Activated gamma-delta T cell (primary cell): ENCODE measurements at regions not wholly inside any gene's neighbourhood (a gene's known extent, or its start where the extent isn't known, plus 50 kb on each side); places are given as distances from the start of the nearest gene placed in this dataset.

Experiments used
- DNase-seq: peaks from one replicate; lab custom pipeline; 2025; lab: John Stamatoyannopoulos, UW

DNA sequence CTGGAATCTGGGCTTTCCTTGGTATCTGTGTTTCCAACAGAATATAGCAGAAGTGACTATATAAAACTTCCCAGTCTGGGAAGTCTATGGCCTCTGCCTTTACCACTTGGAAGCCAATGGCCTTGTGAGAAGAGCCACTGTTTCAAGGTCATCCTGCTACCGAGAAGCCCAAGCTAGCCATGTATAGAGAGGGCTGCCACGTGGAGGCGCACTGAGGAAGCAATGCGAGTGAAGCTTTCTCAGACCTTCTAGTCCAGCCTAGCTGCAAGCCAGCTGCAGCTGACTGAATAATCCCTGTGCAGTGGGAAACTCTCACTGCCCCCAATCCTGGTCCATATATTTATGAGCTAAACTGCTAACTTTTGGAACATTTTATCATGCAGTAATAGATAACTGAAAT is 661.8 kb upstream of the RIOK2 start:
- DNase-seq: no peak

- no peak for DNase-seq
Measured at GRCh38 chr5:97846643-97847042, 663.6 kb upstream of the RIOK2 start.

GRCh38 chr5:97847920-97848631 is 665.0 kb upstream of the RIOK2 start:
- DNase-seq: no peak

DNA sequence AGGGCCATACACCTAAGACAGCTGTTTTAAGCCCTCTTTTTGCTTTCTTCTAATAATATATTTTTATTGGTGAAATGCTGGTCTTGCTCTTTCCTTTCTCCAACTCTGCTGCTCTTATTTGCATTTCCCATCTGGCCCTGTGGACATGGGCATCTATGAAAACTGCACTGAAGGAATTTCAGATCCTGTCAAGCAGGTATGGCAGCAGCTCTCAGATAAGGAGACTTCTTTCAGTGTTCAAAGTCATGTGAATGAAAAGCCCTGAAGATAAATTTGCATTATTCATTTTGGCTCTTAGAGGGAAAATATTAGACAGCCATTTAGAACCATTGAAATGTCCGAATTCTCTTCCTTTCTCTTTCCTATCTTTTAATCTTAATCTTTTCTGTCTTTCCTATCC is 668.0 kb upstream of the RIOK2 start:
- DNase-seq: no peak

DNA sequence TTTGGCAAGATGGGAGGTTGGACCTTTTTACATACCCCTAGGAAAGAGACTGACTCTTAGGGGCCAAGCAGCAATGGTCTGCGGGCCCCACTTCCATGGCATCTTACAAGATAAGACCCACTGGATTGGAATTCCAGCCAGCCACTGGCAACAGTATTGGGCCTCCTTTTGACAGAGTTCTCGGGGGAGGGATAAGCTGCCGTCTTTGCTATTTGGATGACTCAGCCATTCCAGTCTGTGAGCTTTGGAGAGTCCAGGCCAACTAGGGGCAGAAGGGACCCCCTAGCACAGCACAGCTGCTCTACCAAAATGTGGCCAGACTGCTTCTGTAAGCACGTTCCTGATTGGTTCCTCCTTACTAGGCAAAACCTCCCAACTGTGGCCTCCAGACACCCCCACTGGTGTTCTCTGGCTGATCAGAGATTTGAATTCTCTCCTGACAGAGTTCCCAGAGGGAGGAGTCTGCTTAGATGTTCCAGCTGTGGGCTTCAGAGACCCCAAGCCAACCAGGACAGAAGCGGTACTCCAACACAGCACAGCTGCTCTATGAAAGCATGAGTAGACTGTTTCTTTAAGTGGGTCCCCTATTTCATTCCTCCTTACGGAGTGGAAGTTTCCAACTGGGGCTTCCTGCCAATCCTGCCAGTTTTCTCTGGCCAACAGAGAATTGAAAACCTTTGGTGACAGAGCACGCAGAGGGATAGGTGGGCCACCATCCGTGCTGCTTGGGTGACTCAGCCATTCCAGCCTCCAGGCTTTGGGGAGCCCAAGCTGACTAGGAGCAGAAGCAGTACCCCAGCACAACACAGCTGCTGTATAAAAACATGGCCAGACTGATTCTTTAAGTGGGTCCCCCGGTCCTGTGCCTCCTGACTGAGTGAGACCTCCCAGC is 672.1 kb upstream of the RIOK2 start:
- no peak for DNase-seq

DNA sequence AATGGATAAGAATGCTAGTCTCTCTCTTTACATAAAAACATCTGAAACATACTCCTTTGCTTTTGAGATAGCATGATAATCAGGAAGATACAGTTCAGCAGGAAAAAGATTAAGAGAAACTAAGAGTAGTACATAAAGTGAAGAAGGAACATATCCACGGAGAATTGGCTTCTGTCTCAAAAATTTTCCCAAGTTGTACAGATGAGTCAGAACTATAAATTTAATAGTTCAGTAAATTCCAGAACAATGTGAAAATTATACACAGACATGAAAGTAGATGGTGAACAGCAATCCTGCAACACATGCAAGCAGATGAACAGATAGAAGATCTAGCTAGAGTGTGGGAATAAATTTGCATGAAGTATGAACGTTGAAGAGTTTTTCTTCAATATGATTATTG is 691.4 kb upstream of the RIOK2 start:
- no peak for DNase-seq

DNA sequence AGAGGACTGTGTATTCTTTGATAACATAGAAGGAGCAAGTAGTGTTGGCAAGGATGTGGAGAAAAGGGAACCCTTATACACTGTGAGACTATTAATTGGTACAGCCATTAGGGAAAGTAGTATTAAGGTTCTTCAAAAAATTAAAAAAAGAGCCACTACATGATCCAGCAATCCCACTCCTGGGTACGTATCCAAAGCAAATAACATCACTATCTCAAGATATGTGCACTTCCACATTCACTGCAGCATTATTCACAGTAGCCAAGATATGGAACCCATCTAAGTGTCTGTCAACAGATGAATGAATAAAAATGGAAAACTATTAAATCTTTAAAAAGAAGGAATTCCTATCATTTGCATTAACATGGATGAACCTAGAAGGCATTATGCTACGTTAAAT is 693.2 kb upstream of the RIOK2 start:
- DNase-seq: no peak

- no peak for DNase-seq
Measured at GRCh38 chr5:97877588-97877987, 694.5 kb upstream of the RIOK2 start.

DNA sequence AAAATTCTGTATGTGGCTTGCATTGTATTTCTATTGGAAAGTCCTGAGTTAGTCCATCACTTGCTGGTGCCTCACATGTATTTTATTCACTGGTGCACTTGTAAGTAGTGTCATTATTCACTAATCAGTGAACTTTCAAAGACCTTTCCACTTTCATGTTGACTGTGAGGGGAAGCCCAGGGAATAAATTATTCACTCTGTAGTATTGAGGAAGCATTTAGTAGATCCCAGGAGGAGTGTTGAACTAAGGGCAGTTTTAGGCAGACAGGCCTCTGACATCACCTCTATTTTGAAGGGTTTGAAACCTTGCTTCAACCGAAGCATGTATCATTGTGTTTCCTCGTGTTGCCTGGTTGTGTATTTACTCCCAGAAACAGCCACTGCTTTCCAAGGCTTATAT is 705.4 kb upstream of the RIOK2 start:
- DNase-seq: no peak

DNA sequence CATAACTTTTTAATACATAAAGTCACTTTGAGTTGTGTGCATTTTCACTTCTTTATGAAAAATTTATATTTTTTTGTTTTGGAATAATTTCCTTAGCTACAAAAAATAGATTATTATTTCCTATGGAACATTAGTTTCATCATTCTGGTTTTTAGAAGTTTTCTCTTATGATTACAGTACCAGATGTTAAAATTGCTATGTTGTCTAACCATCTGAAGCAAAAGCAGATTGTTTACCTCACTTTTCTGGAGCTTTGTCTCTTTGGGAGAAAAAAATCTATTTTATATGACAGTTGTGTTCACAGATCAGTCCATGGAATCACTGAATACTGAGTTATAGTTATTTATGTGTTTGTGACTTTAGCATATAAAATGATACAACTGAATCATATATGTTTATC is 708.9 kb upstream of the RIOK2 start:
- no peak for DNase-seq

- no peak for DNase-seq
Measured at GRCh38 chr5:97903742-97904141, 720.7 kb upstream of the RIOK2 start.

GRCh38 chr5:97906135-97906534 is 723.1 kb upstream of the RIOK2 start:
- no peak for DNase-seq

GRCh38 chr5:97907646-97908400 is 724.8 kb upstream of the RIOK2 start:
- no peak for DNase-seq

- DNase-seq: no peak
Measured at GRCh38 chr5:97909541-97909940, 726.5 kb upstream of the RIOK2 start.

GRCh38 chr5:97914483-97914882 is 731.4 kb upstream of the RIOK2 start:
- no peak for DNase-seq

GRCh38 chr5:97915106-97915505 is 732.1 kb upstream of the RIOK2 start:
- no peak for DNase-seq

DNA sequence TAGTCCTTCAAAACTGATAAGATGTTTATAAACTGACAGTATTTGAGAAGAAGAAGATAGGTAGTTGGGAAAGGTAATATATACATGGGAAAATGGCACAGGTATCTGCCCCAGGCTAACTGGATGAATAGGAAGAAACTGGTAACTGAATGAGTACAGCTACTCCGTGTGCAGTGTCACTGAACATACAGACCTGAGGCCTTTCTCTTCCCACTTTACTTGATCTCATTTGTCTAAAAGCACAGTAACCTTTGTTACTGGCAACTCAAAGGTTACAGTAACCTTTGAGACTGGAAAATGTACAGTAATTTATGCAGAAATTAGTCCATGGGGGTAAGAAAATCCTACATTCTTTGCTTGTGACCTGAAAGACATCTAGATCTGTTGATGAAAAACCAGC is 735.0 kb upstream of the RIOK2 start:
- no peak for DNase-seq

- no peak for DNase-seq
Measured at GRCh38 chr5:97918620-97919019, 735.6 kb upstream of the RIOK2 start.

GRCh38 chr5:97919719-97920118 is 736.7 kb upstream of the RIOK2 start:
- DNase-seq: no peak

DNA sequence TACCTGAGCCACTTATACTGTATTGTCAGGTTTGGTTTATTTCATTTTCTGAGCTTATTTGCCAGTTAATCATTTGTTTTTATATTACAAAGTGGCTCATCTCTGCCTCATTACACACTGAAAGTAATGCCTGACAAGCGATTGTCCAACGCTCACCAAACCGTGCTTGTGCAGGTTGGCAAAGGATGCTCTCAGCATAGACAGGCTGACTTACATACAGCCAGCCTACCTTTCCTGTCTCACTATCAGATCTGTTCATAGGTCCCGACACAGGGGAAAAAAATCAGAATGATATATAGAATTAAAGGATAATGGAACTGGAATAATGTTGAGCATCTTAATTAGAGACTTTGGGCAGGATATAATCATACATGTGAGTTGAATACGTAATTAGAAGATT is 739.7 kb upstream of the RIOK2 start:
- DNase-seq: no peak

DNA sequence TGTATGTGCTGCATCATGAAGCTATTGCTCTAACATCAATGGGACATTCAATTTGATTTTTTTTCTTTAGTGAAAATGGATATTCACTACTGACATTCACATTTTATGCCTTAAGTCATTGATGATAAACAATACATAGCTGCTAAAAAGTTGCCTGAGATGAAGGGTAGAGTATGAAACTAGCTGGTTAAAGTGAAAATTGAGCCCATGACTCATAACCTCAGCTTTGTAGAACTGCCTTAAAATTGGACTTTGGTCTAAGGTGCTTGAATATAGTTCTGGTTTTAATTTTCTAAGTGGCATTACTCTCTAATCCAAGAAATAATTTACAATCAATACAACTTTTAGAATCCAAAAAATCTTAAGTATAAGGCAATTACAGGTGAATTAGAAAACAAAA is 740.4 kb upstream of the RIOK2 start:
- no peak for DNase-seq

DNA sequence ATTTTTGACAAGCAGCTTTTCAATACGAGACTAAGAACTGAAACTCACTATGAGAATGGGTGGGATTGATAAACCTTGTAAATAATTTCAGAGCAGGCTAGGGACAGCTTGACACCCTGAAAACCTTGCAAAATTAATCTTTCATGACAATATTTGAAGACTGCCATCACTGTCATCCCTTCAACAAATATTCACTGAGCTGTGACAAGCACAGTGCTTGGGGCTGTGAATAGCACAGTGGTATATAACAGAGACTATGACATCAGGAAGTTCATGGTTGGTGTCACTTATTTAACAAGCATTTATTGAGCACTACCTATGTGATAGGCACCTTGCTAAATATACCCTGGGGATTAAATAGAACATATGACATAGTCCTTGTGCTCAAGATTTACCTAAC is 741.0 kb upstream of the RIOK2 start:
- no peak for DNase-seq

GRCh38 chr5:97929383-97929782 is 746.3 kb upstream of the RIOK2 start:
- DNase-seq: no peak
